ENCODE measurements at regions not wholly inside any gene's neighbourhood (a gene's known extent, or its start where the extent isn't known, plus 50 kb on each side); places are given as distances from the start of the nearest gene placed in this dataset.
"Not testable (repeated sequence)": the region's sequence is repeated elsewhere in the genome, so short reads cannot be mapped to it uniquely, and the experiment has no call there.

- no peak for DNase-seq (ENCODE audit: low spot score)
Measured at GRCh38 chr1:99501871-99502270, 144.0 kb upstream of the PALMD start.

- DNase-seq (ENCODE audit: low spot score), result no peak
Measured at GRCh38 chr1:99502400-99502799, 143.5 kb upstream of the PALMD start.

GRCh38 chr1:99503276-99503747 lies 142.6 kb upstream of the PALMD start:
- DNase-seq (ENCODE audit: low spot score), result no peak

DNA sequence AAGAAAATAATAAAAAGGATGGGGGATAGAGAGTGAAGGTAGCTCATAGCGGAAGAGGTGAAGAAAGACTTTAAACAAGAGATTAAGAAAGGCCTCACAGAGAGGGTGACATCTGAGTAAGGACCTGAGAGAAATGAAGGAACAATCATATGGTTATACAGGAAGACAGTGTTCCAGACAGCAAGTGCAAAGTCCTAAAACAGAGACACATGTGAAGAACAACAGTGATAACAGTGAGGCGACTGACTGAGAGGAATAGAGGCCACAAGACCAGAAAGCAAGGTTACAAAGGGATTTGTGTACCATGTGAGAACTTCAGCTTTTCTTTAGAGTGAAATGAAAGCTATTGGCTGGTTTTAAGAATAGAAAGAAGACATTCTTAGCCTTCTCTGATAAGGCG lies 141.6 kb upstream of the PALMD start:
- DNase-seq (ENCODE audit: low spot score), result no peak

- DNase-seq (ENCODE audit: low spot score), result no peak
Measured at GRCh38 chr1:99506631-99507030, 139.3 kb upstream of the PALMD start.

DNA sequence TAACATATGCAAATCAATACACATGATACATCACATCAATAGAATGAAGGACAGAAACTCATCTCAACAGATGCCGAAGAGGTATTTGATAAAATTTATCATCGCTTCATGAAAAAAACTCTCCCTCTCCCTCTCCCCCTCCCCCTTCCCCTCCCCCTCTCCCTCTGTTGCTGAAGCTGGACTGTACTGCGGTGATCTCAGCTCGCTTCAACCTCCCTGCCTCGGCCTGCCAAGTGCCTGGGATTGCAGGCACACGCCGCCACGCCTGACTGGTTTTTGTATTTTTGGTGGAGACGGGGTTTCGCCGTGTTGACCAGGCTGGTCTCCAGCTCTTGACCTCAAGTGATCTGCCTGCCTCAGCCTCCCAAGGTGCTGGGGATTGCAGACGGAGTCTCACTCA lies 138.5 kb upstream of the PALMD start:
- DNase-seq (ENCODE audit: low spot score), result not testable (repeated sequence)

- no peak for DNase-seq (ENCODE audit: low spot score)
Measured at GRCh38 chr1:99507906-99508732, 137.8 kb upstream of the PALMD start.

- not testable (repeated sequence) for DNase-seq (ENCODE audit: low spot score)
Measured at GRCh38 chr1:99508733-99509445, 137.0 kb upstream of the PALMD start.

GRCh38 chr1:99514823-99515552 lies 130.9 kb upstream of the PALMD start:
- not testable (repeated sequence) for DNase-seq (ENCODE audit: low spot score)

- no peak for DNase-seq (ENCODE audit: low spot score)
Measured at GRCh38 chr1:99516141-99516540, 129.8 kb upstream of the PALMD start.

GRCh38 chr1:99520121-99520520 lies 125.8 kb upstream of the PALMD start:
- no peak for DNase-seq (ENCODE audit: low spot score)

GRCh38 chr1:99525331-99525730 lies 120.6 kb upstream of the PALMD start:
- DNase-seq (ENCODE audit: low spot score), result no peak

DNA sequence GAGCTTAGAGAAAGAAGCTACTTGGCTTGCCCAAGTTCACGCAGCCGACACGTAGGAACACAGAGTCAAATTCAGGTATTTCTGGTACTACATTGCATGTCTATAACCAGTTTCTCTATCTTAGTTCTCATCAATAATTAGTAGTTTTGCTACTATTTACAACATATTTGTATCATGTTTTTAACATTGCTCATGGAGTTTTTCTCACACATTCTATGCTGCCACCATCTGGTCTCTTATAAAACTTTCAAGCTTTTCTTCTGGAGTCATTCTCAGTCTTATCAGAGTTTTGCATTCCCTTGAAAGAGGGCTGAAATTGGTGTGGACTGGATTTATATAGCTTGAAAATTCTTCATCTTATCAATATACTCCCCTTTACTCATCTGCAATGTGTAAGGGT lies 118.8 kb upstream of the PALMD start:
- no peak for DNase-seq (ENCODE audit: low spot score)

- no peak for DNase-seq (ENCODE audit: low spot score)
Measured at GRCh38 chr1:99527545-99527944, 118.4 kb upstream of the PALMD start.

GRCh38 chr1:99529002-99529401 lies 116.9 kb upstream of the PALMD start:
- no peak for DNase-seq (ENCODE audit: low spot score)

GRCh38 chr1:99531578-99532275 lies 114.2 kb upstream of the PALMD start:
- no peak for DNase-seq (ENCODE audit: low spot score)

DNA sequence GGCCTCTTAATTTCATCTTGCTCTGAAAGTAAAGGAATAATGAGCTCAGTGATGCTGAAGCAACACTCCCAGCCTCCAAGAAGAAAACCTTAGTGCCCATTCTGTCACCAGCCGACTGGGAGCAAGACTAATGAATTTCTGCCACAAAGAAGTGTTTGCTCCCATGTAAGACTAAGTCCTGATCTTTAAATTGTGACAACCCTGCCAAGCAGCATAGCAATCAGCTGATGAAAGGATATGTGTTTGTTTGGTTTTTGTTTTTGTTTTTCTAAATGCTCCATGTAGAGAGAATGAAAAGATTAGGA lies 113.7 kb upstream of the PALMD start:
- DNase-seq (ENCODE audit: low spot score), result no peak

DNA sequence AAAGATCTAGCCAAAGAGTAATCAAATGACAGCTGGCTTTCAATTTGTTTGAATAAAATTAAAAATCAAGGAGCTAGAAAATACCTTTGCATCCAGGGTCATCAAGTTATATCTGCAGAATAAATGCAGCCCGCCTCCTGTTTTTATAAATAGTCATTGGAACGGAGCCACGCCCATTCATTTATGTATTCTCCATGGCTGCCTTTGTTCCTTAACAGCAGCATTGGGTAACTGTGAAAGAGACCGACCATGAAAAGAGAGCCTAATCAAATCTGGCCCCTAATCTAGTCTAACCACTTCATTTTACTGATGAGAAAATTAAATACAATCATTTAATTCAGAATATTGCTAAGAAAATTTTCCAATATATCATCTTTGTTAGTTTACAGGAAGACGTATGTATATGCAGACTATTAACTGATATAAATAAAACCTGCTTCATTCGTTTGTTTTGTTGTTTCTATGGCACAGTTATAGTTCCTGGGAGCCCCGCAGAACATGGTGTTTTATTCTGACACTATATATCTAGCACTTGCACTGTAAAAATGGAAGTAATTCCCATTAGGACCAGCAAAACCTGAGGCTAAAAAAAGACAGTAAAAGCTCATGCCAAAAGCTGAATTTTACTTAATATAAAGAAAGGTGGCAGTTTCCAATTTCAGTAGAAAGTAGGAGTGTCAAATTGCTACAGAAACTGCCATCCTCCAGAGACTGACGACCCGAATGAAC lies 111.8 kb upstream of the PALMD start:
- no peak for DNase-seq (ENCODE audit: low spot score)

DNA sequence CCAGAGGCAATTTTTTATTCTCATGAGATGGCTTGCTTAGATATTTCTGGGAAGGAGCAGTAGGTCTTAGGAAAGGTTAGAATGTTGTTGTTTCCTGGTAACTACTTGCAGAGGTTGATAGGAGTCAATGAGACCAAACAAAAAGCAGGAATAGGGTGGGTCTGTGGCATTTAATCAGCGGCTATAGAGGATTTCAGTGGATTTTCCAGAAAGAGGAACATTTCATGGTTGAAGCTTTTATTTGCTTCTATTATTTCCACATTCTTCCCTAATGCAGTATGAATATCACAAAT lies 111.3 kb upstream of the PALMD start:
- DNase-seq (ENCODE audit: low spot score), result no peak

- no peak for DNase-seq (ENCODE audit: low spot score)
Measured at GRCh38 chr1:99535470-99536164, 110.3 kb upstream of the PALMD start.
